HG03103 (cell line): ENCODE measurements at regions not wholly inside any gene's neighbourhood (a gene's known extent, or its start where the extent isn't known, plus 50 kb on each side); places are given as distances from the start of the nearest gene placed in this dataset.

ENCODE experiments used
- ATAC-seq: cut with Tn5 transposase; IDR thresholded peaks from one replicate; pipeline ENCODE4 v1.9.1; 2021; ENCODE audit warnings: low read depth; ENCODE audit not compliant: unreplicated experiment

GRCh38 chr2:223222397-223222796, 170.4 kb downstream of the KCNE4 start:
- ATAC-seq = no peak

- ATAC-seq = no peak
Measured at GRCh38 chr2:223223156-223223555, 171.2 kb downstream of the KCNE4 start.

- no peak for ATAC-seq
Measured at GRCh38 chr2:223225266-223225665, 173.3 kb downstream of the KCNE4 start.

GRCh38 chr2:223226264-223226663, 174.3 kb downstream of the KCNE4 start:
- no peak for ATAC-seq

GRCh38 chr2:223227338-223227737, 175.3 kb downstream of the KCNE4 start:
- no peak for ATAC-seq

GRCh38 chr2:223228871-223229270, 176.9 kb downstream of the KCNE4 start:
- no peak for ATAC-seq

GRCh38 chr2:223230352-223230751, 178.4 kb downstream of the KCNE4 start:
- no peak for ATAC-seq

- ATAC-seq = no peak
Measured at GRCh38 chr2:223232285-223232684, 180.3 kb downstream of the KCNE4 start.

GRCh38 chr2:223232896-223233295, 180.9 kb downstream of the KCNE4 start:
- no peak for ATAC-seq

GRCh38 chr2:223235986-223236385, 184.0 kb downstream of the KCNE4 start:
- ATAC-seq = no peak

GRCh38 chr2:223238301-223238700, 186.3 kb downstream of the KCNE4 start:
- ATAC-seq = no peak

- ATAC-seq = no peak
Measured at GRCh38 chr2:223243233-223243632, 191.2 kb downstream of the KCNE4 start.

- ATAC-seq = no peak
Measured at GRCh38 chr2:223247136-223247535, 195.1 kb downstream of the KCNE4 start.

- ATAC-seq = no peak
Measured at GRCh38 chr2:223251656-223252229, 199.8 kb downstream of the KCNE4 start.

GRCh38 chr2:223260681-223261080, 208.7 kb downstream of the KCNE4 start:
- no peak for ATAC-seq

- no peak for ATAC-seq
Measured at GRCh38 chr2:223262946-223263345, 211.0 kb downstream of the KCNE4 start.

GRCh38 chr2:223264541-223265193, 212.7 kb downstream of the KCNE4 start:
- ATAC-seq = no peak

GRCh38 chr2:223267160-223267951, 215.4 kb downstream of the KCNE4 start:
- ATAC-seq = no peak

GRCh38 chr2:223269386-223269785, 217.4 kb downstream of the KCNE4 start:
- no peak for ATAC-seq

- ATAC-seq = no peak
Measured at GRCh38 chr2:223270548-223270947, 218.6 kb downstream of the KCNE4 start.

- ATAC-seq = no peak
Measured at GRCh38 chr2:223273995-223274394, 222.0 kb downstream of the KCNE4 start.

- ATAC-seq = no peak
Measured at GRCh38 chr2:223282221-223282620, 230.2 kb downstream of the KCNE4 start.
